Skin epidermis (tissue), 12 donors: ENCODE measurements at regions not wholly inside any gene's neighbourhood (a gene's known extent, or its start where the extent isn't known, plus 50 kb on each side); places are given as distances from the start of the nearest gene placed in this dataset.

ENCODE experiments used
- H3K27ac ChIP-seq, 21 experiments: fragments of 200-600 bp; sonication (generic) in 11 of 21; one replicate each; pipeline ENCODE4 v1.5.0; 2020; ENCODE audit warnings: mild to moderate bottlenecking in 3 of 21, inconsistent platforms in 2 of 21, moderate library complexity in 2 of 21
- H3K4me3 ChIP-seq, 7 experiments: fragments of 200-600 bp; sonication (generic) in 2 of 7; one replicate each; pipeline ENCODE4 v1.5.0; 2020; ENCODE audit warnings: inconsistent platforms in 2 of 7, mild to moderate bottlenecking in 2 of 7, moderate library complexity in 1 of 7

- H3K27ac ChIP-seq = no peak overlapping the region
- no peak overlapping the region for H3K4me3 ChIP-seq
These were observed 340.9 kb downstream of the BUD13 start for GRCh38 chr11:116431842-116432241.

GRCh38 chr11:116428638-116428975 lies 344.2 kb downstream of the BUD13 start:
- H3K4me3 ChIP-seq = no peak overlapping the region
- H3K27ac ChIP-seq = no peak overlapping the region

- Histone ChIP-seq H3K4me3 (no peak overlapping the region), H3K27ac (no peak overlapping the region)
These were observed 344.7 kb downstream of the BUD13 start for GRCh38 chr11:116427903-116428637.

- Histone ChIP-seq H3K4me3 (no peak overlapping the region), H3K27ac (no peak overlapping the region)
These were observed 345.4 kb downstream of the BUD13 start for GRCh38 chr11:116427337-116427902.

GRCh38 chr11:116426761-116427160 lies 346.0 kb downstream of the BUD13 start:
- no peak overlapping the region for H3K27ac ChIP-seq
- no peak overlapping the region for H3K4me3 ChIP-seq

GRCh38 chr11:116424615-116425261 lies 348.0 kb downstream of the BUD13 start:
- H3K27ac ChIP-seq = no peak overlapping the region
- H3K4me3 ChIP-seq = no peak overlapping the region

GRCh38 chr11:116422956-116423600 lies 349.7 kb downstream of the BUD13 start:
- Histone ChIP-seq H3K27ac (no peak overlapping the region), H3K4me3 (no peak overlapping the region)

- no peak overlapping the region for H3K4me3 ChIP-seq
- H3K27ac ChIP-seq = no peak overlapping the region
These were observed 350.2 kb downstream of the BUD13 start for GRCh38 chr11:116422556-116422955.

GRCh38 chr11:116421529-116422185 lies 351.1 kb downstream of the BUD13 start:
- H3K27ac ChIP-seq = no peak overlapping the region
- H3K4me3 ChIP-seq = no peak overlapping the region

GRCh38 chr11:116420770-116421528 lies 351.8 kb downstream of the BUD13 start:
- H3K4me3 ChIP-seq = no peak overlapping the region
- no peak overlapping the region for H3K27ac ChIP-seq

- Histone ChIP-seq H3K27ac (no peak overlapping the region), H3K4me3 (no peak overlapping the region)
These were observed 352.8 kb downstream of the BUD13 start for GRCh38 chr11:116420030-116420429.

GRCh38 chr11:116418388-116419041 lies 354.3 kb downstream of the BUD13 start:
- no peak overlapping the region for H3K4me3 ChIP-seq
- no peak overlapping the region for H3K27ac ChIP-seq

- no peak overlapping the region for H3K4me3 ChIP-seq
- no peak overlapping the region for H3K27ac ChIP-seq
These were observed 355.9 kb downstream of the BUD13 start for GRCh38 chr11:116416852-116417251.

- Histone ChIP-seq H3K27ac (no peak overlapping the region), H3K4me3 (no peak overlapping the region)
These were observed 357.7 kb downstream of the BUD13 start for GRCh38 chr11:116415095-116415494.

GRCh38 chr11:116414357-116414880 lies 358.4 kb downstream of the BUD13 start:
- Histone ChIP-seq H3K4me3 (no peak overlapping the region), H3K27ac (no peak overlapping the region)

- Histone ChIP-seq H3K4me3 (no peak overlapping the region), H3K27ac (no peak overlapping the region)
These were observed 359.2 kb downstream of the BUD13 start for GRCh38 chr11:116413301-116414242.

GRCh38 chr11:116412118-116412889 lies 360.5 kb downstream of the BUD13 start:
- H3K4me3 ChIP-seq = no peak overlapping the region
- no peak overlapping the region for H3K27ac ChIP-seq
